Endothelial cell of umbilical vein (primary cell): ENCODE measurements at regions not wholly inside any gene's neighbourhood (a gene's known extent, or its start where the extent isn't known, plus 50 kb on each side); places are given as distances from the start of the nearest gene placed in this dataset.

Experiments
- BruUV-seq: library from RNA; stranded (reverse); fragments of 400-500 nt; replicated peaks from 2 replicates; lab custom pipeline; 2021; lab: Mats Ljungman, UMichigan
- CTCF ChIA-PET: fragments of 300-600, 350-600 bp; sonication (Branson Sonifier 250); formaldehyde crosslinking; loops from one replicate; lab custom pipeline; 2021; ENCODE audit warnings: antibody characterized with exemption, inconsistent platforms; lab: Charles Lee
- POLR2A ChIA-PET: fragments of 300-600, 350-600 bp; sonication (Branson Sonifier 250); formaldehyde crosslinking; loops from one replicate; lab custom pipeline; 2021; ENCODE audit warnings: antibody characterized with exemption, inconsistent platforms; lab: Charles Lee
- DNase-seq: peaks from one replicate; pipeline ENCODE4 v3.0.0-alpha.2; 2011; ENCODE audit warnings: low read depth, low spot score
- FAIRE-seq: peaks from 2 replicates; lab custom pipeline; 2011; peaks lifted over from hg19 to GRCh38; lab: Jason Lieb, UNC
- H2AFZ ChIP-seq: 2 replicates; pipeline ENCODE4 v1.6.0; 2012; ENCODE audit warnings: low read depth, low read length, control low read depth, inconsistent platforms
- H3K27ac ChIP-seq: 2 replicates; pipeline ENCODE4 v1.5.1; 2011; ENCODE audit warnings: low read depth, mild to moderate bottlenecking, control low read depth, low read length, moderate library complexity; ENCODE audit not compliant: insufficient read depth
- H3K27me3 ChIP-seq, 2 experiments: 2 replicates each; pipeline versions ENCODE4 v1.6.0 to v1.6.1; 2011; ENCODE audit warnings: low read length in 2 of 2, mixed read lengths in 1 of 2; ENCODE audit not compliant: control insufficient read depth in 2 of 2, insufficient read depth in 2 of 2
- H3K36me3 ChIP-seq, 2 experiments: 2 replicates in 1 of 2; 3 replicates in 1 of 2; pipeline ENCODE4 v1.5.1; 2011; ENCODE audit warnings: low read length in 2 of 2, mild to moderate bottlenecking in 1 of 2, moderate library complexity in 1 of 2; ENCODE audit not compliant: control insufficient read depth in 2 of 2, insufficient read depth in 2 of 2; ENCODE audit errors: extremely low read depth in 1 of 2
- H3K4me1 ChIP-seq: 3 replicates; pipeline ENCODE4 v1.5.1; 2011; ENCODE audit warnings: mild to moderate bottlenecking, low read length; ENCODE audit not compliant: control insufficient read depth, insufficient read depth; ENCODE audit errors: extremely low read depth
- H3K4me2 ChIP-seq: 2 replicates; pipeline ENCODE4 v1.6.1; 2011; ENCODE audit warnings: low read length, control low read depth, mixed read lengths; ENCODE audit not compliant: insufficient read depth
- H3K4me3 ChIP-seq, 3 experiments: fragments of 200-600 bp in 1 of 3; sonication (generic), shearing (Covaris generic) in 1 of 3; replicated peaks in 1 of 3; 2 replicates each; pipeline ENCODE4 v1.5.1; 2011 to 2016; ENCODE audit warnings: control low read depth in 3 of 3, low read length in 3 of 3, mild to moderate bottlenecking in 2 of 3, inconsistent platforms in 1 of 3, low read depth in 1 of 3, moderate library complexity in 1 of 3; ENCODE audit not compliant: insufficient read depth in 1 of 3
- H3K79me2 ChIP-seq: 2 replicates; pipeline ENCODE4 v1.6.0; 2012; ENCODE audit warnings: low read length, inconsistent platforms; ENCODE audit not compliant: control insufficient read depth, insufficient read depth
- H3K9ac ChIP-seq: replicated peaks from 2 replicates; pipeline ENCODE3; 2011; ENCODE audit warnings: low read length, control low read depth; ENCODE audit not compliant: insufficient read depth; ENCODE audit errors: extremely low read depth
- H3K9me1 ChIP-seq: replicated peaks from 3 replicates; pipeline ENCODE4 v1.6.0; 2011; ENCODE audit warnings: mild to moderate bottlenecking, low read length; ENCODE audit not compliant: control insufficient read depth, insufficient read depth; ENCODE audit errors: extremely low read depth
- H3K9me3 ChIP-seq: replicated peaks from 2 replicates; pipeline ENCODE4 v1.5.1; 2012; ENCODE audit warnings: low read length, inconsistent platforms; ENCODE audit not compliant: control insufficient read depth, insufficient read depth
- H4K20me1 ChIP-seq: replicated peaks from 2 replicates; pipeline ENCODE3; 2011; ENCODE audit warnings: mild to moderate bottlenecking, low read length; ENCODE audit not compliant: control insufficient read depth, insufficient read depth; ENCODE audit errors: extremely low read depth
- EZH2 ChIP-seq: IDR thresholded peaks from 2 replicates; pipeline ENCODE4 v1.6.1; 2012; ENCODE audit warnings: borderline replicate concordance, low read depth, mild to moderate bottlenecking, moderate library complexity, low read length, inconsistent platforms; ENCODE audit not compliant: severe bottlenecking
- FOS ChIP-seq: IDR thresholded peaks from 2 replicates; pipeline ENCODE4 v1.6.1; 2011; ENCODE audit warnings: mild to moderate bottlenecking, low read length, moderate library complexity, borderline replicate concordance; ENCODE audit not compliant: insufficient read depth
- GATA2 ChIP-seq: IDR thresholded peaks from 2 replicates; pipeline ENCODE4 v1.7.0; 2011; ENCODE audit warnings: low read depth, mild to moderate bottlenecking, moderate library complexity, mixed read lengths, low read length; ENCODE audit not compliant: insufficient read length, insufficient read depth
- JUN ChIP-seq: IDR thresholded peaks from 2 replicates; pipeline ENCODE4 v1.6.1; 2011; ENCODE audit warnings: borderline replicate concordance, low read depth; ENCODE audit not compliant: insufficient read length, insufficient read depth
- MYC ChIP-seq: IDR thresholded peaks from one replicate; pipeline ENCODE4 v1.6.1; 2011; ENCODE audit warnings: mild to moderate bottlenecking, low read depth, low read length
- POLR2A ChIP-seq: IDR thresholded peaks from 2 replicates; pipeline ENCODE4 v1.6.1; 2012; ENCODE audit warnings: low read depth, mild to moderate bottlenecking, control low read depth, low read length
- POLR2AphosphoS5 ChIP-seq: IDR thresholded peaks from 2 replicates; pipeline ENCODE4 v1.6.1; 2012; ENCODE audit warnings: low read depth, mild to moderate bottlenecking, control low read depth, low read length, moderate library complexity; ENCODE audit not compliant: insufficient read depth
- dilution Hi-C: fragments of 300-500 bp; cut with MboI; formaldehyde crosslinking; loops from one replicate; pipeline ENCODE4 v1.15.0; 2019; ENCODE audit warnings: low sequenced_read_pairs; ENCODE audit not compliant: extremely low pct_ligation_motif_present
- intact Hi-C: fragments of 100-400 bp; cut with micrococcal nuclease; formaldehyde crosslinking; loops from one replicate; pipeline ENCODE4 v1.10.0; 2022
- TF ChIP-seq, protein P1 (sequence below), 2 donors: IDR thresholded peaks; 1 replicate in 1 of 2; 2 replicates in 1 of 2; pipeline ENCODE4 v1.5.1; 2011; ENCODE audit warnings: low read length in 2 of 2, mild to moderate bottlenecking in 2 of 2, moderate library complexity in 2 of 2, control low read depth in 1 of 2, inconsistent platforms in 1 of 2, low read depth in 1 of 2; ENCODE audit not compliant: insufficient read depth in 1 of 2; ENCODE audit errors: extremely low read depth in 1 of 2
- TF ChIP-seq, protein P2 (sequence below): IDR thresholded peaks from 2 replicates; pipeline ENCODE4 v1.6.1; 2011; ENCODE audit not compliant: insufficient read depth, insufficient read length

DNA sequence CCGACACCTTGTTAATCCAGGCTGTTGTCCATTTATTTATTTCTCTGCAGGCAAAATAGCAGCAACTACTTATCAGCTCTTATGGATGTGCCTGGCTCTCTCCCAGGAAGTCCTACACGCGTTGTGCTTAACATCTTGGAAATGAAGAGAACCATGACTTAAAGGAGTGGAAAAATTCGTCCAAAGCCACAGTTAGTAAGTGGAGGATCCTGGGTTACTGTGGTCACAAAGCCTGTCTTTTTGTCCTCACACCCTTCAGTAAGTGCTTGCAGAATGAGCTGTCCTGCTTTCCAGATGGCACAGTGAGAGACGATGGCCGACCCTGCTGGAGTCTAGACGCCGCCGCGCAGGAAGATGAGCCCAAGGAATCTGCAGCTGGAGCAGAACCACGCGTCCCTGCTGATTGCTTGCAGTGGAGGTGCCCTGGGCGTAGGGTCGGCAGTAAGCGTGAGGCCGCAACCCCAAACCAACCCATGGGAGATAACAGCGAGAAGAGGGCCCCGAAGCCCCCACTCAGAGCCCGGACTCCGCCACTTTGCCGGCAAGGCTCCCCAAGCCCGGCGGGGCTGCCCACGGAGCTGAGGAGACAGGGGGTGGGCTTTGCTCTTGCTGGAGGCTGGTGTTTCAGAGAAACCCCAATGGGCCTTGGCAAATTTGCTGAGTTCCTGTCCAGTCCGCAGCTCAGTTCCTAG lies 178.6 kb downstream of the CXCL12 start:
- Histone ChIP-seq H3K27ac (no peak overlapping the region), H3K4me2 (no peak overlapping the region), H3K9me1 (no peaks in the 10 kb centered on the region), H3K4me1 (no peaks in the 10 kb centered on the region), H3K9ac (no peak overlapping the region), H2AFZ (no peak overlapping the region), H3K79me2 (no peaks in the 10 kb centered on the region), H4K20me1 (no peaks in the 10 kb centered on the region), H3K36me3 (no peaks in the 10 kb centered on the region), H3K9me3 (no peaks in the 10 kb centered on the region), H3K4me3 (no peak overlapping the region), H3K27me3 (no peaks in the 10 kb centered on the region)
- intact Hi-C loops = no loop called here
- CTCF ChIA-PET = no interaction called here
- FAIRE-seq = no peak
- BruUV-seq = no TSS peak
- TF ChIP-seq POLR2A (no peak), POLR2AphosphoS5 (no peak), MYC (no peak)
- TF ChIP-seq, protein P1, sequence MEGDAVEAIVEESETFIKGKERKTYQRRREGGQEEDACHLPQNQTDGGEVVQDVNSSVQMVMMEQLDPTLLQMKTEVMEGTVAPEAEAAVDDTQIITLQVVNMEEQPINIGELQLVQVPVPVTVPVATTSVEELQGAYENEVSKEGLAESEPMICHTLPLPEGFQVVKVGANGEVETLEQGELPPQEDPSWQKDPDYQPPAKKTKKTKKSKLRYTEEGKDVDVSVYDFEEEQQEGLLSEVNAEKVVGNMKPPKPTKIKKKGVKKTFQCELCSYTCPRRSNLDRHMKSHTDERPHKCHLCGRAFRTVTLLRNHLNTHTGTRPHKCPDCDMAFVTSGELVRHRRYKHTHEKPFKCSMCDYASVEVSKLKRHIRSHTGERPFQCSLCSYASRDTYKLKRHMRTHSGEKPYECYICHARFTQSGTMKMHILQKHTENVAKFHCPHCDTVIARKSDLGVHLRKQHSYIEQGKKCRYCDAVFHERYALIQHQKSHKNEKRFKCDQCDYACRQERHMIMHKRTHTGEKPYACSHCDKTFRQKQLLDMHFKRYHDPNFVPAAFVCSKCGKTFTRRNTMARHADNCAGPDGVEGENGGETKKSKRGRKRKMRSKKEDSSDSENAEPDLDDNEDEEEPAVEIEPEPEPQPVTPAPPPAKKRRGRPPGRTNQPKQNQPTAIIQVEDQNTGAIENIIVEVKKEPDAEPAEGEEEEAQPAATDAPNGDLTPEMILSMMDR (IDR thresholded peaks at IDR 0.05; ENCODE audit: extremely low read depth in 1 of 2, insufficient read depth in 1 of 2, low read depth in 1 of 2, low read length in 2 of 2) = no peak
- DNase-seq = no peak
- dilution Hi-C loops = no loop called here
- POLR2A ChIA-PET = no interaction called here

DNA sequence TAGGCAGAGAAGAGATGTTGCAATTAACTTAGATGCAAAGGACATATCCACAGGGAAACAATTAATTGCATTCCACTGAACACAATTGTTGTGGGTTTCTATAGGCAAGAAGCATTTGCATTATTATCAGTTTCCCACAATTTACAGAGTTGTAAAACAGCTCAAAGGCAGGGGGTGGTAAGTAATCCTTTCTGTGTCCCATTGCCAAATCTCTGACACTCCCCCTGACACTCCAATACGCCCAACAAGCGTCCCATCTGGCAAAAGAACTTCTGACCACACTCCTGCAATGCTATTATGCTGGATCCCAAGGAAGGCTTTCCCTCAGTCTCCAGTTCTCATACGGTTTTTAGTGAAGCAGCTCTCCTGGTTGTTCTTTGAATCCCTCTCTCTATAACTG lies 179.8 kb downstream of the CXCL12 start:
- TF ChIP-seq, protein P1 (IDR thresholded peaks at IDR 0.05; ENCODE audit: extremely low read depth in 1 of 2, insufficient read depth in 1 of 2, low read depth in 1 of 2, low read length in 2 of 2) = no peak
- TF ChIP-seq POLR2AphosphoS5 (no peak), FOS (no peak), MYC (no peak), POLR2A (no peak), GATA2 (no peak), EZH2 (no peak), JUN (no peak)
- TF ChIP-seq, protein P2, sequence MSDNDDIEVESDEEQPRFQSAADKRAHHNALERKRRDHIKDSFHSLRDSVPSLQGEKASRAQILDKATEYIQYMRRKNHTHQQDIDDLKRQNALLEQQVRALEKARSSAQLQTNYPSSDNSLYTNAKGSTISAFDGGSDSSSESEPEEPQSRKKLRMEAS = no peak
- no peaks in the 10 kb centered on the region for H3K9me1 ChIP-seq
- H3K9ac ChIP-seq = no peak overlapping the region
- CTCF ChIA-PET = no interaction called here
- no peaks in the 10 kb centered on the region for H4K20me1 ChIP-seq
- intact Hi-C loops = no loop called here
- BruUV-seq = no TSS peak
- POLR2A ChIA-PET = no interaction called here
- no peak overlapping the region for H3K4me3 ChIP-seq
- H3K4me2 ChIP-seq = no peak overlapping the region
- no peaks in the 10 kb centered on the region for H3K9me3 ChIP-seq
- no peak for FAIRE-seq
- H3K4me1 ChIP-seq = no peaks in the 10 kb centered on the region
- DNase-seq = no peak
- H3K27ac ChIP-seq = no peak overlapping the region
- dilution Hi-C loops = no loop called here
- H3K27me3 ChIP-seq = no peaks in the 10 kb centered on the region
- H3K36me3 ChIP-seq = no peaks in the 10 kb centered on the region
- H3K79me2 ChIP-seq = no peaks in the 10 kb centered on the region
- no peak overlapping the region for H2AFZ ChIP-seq
